PC-3 (cell line): ENCODE measurements at regions not wholly inside any gene's neighbourhood (a gene's known extent, or its start where the extent isn't known, plus 50 kb on each side); places are given as distances from the start of the nearest gene placed in this dataset.
A peak's percentile ranks its signal among the peaks of the same experiment; 100 is the strongest.

Source experiments
- ATAC-seq: fragments of 200-7000 bp; cut with Tn5 transposase; 2 replicates; pipeline ENCODE4 v1.9.1; 2020; ENCODE audit warnings: mild to moderate bottlenecking, moderate library complexity
- BruUV-seq: library from RNA; stranded (reverse); fragments of 400-500 nt; replicated peaks from 2 replicates; lab custom pipeline; 2021; lab: Mats Ljungman, UMichigan
- CTCF ChIA-PET: fragments of 300-600 bp; sonication (Branson Sonifier 250); formaldehyde crosslinking; loops from one replicate; lab custom pipeline; 2022; ENCODE audit warnings: antibody characterized with exemption; lab: Charles Lee
- POLR2A ChIA-PET: fragments of 300-600 bp; sonication (Branson Sonifier 250); formaldehyde crosslinking; loops from one replicate; lab custom pipeline; 2022; ENCODE audit warnings: antibody characterized with exemption; ENCODE audit not compliant: unreplicated experiment; lab: Charles Lee
- DNase-seq: peaks from one replicate; pipeline ENCODE4 v3.0.0-alpha.2; 2015
- H2AFZ ChIP-seq: fragments of 300-600 bp; sonication (generic); 2 replicates; pipeline ENCODE4 v1.6.0; 2016; ENCODE audit warnings: antibody characterized with exemption, low read length
- H3F3A ChIP-seq: fragments of 300-600 bp; sonication (generic); one replicate; pipeline ENCODE4 v1.6.0; 2017; ENCODE audit warnings: antibody characterized with exemption, low read length, control low read depth, mild to moderate bottlenecking; ENCODE audit not compliant: unreplicated experiment
- H3K27ac ChIP-seq: fragments of 300-600 bp; sonication (generic); 2 replicates; pipeline ENCODE4 v1.5.1; 2016; ENCODE audit warnings: mild to moderate bottlenecking, low read length
- H3K27me3 ChIP-seq: fragments of 300-600 bp; sonication (generic); 2 replicates; pipeline ENCODE4 v1.6.1; 2016; ENCODE audit warnings: low read length, mixed read lengths
- H3K36me3 ChIP-seq: fragments of 300-600 bp; sonication (generic); 2 replicates; pipeline ENCODE4 v1.6.1; 2016; ENCODE audit warnings: low read depth, mixed run types, low read length, mixed read lengths
- H3K4me1 ChIP-seq: fragments of 300-600 bp; sonication (generic); 2 replicates; pipeline ENCODE4 v1.5.1; 2016; ENCODE audit warnings: low read length; ENCODE audit not compliant: insufficient read depth
- H3K4me2 ChIP-seq: fragments of 300-600 bp; sonication (generic); 2 replicates; pipeline ENCODE4 v1.6.0; 2016; ENCODE audit warnings: low read length
- H3K4me3 ChIP-seq: fragments of 300-600 bp; sonication (generic); 2 replicates; pipeline ENCODE4 v1.5.1; 2016; ENCODE audit warnings: mild to moderate bottlenecking, low read length, mixed read lengths
- H3K79me2 ChIP-seq: fragments of 300-600 bp; sonication (generic); 2 replicates; pipeline ENCODE4 v1.6.1; 2017; ENCODE audit warnings: low read length, mixed read lengths
- H3K9ac ChIP-seq: fragments of 300-600 bp; sonication (generic); 2 replicates; pipeline ENCODE4 v1.6.0; 2016; ENCODE audit warnings: mild to moderate bottlenecking, low read length
- H3K9me2 ChIP-seq: fragments of 300-600 bp; sonication (generic); replicated peaks from 2 replicates; pipeline ENCODE4 v1.6.1; 2016; ENCODE audit warnings: mixed run types, low read length, mixed read lengths
- H3K9me3 ChIP-seq: fragments of 300-600 bp; sonication (generic); 2 replicates; pipeline ENCODE4 v1.6.1; 2016; ENCODE audit warnings: low read length, mixed read lengths
- H4K20me1 ChIP-seq: fragments of 300-600 bp; sonication (generic); 2 replicates; pipeline ENCODE4 v1.6.1; 2016; ENCODE audit warnings: low read length, mixed read lengths
- EZH2 ChIP-seq: fragments of 300-600 bp; sonication (generic); IDR thresholded peaks from one replicate; pipeline ENCODE4 v1.6.1; 2017; ENCODE audit warnings: antibody characterized with exemption, mild to moderate bottlenecking, low read length; ENCODE audit not compliant: unreplicated experiment
- EZH2phosphoT487 ChIP-seq: fragments of 300-600 bp; sonication (generic); IDR thresholded peaks from 2 replicates; pipeline ENCODE4 v1.6.1; 2018; ENCODE audit warnings: mild to moderate bottlenecking, antibody characterized with exemption, low read length, borderline replicate concordance
- intact Hi-C: fragments of 100-400 bp; cut with micrococcal nuclease; formaldehyde crosslinking; loops from 2 replicates; pipeline ENCODE4 v1.9.0; 2023
- TF ChIP-seq, protein P1 (sequence below): fragments of 300-600 bp; sonication (generic); conservative IDR thresholded peaks from 2 replicates; pipeline ENCODE4 v1.5.1; 2017; ENCODE audit warnings: antibody characterized with exemption, low read depth, mild to moderate bottlenecking, low read length

- Histone ChIP-seq H3F3A (peaks cover 4% of the 10 kb centered on the region), H3K79me2 (no peaks in the 10 kb centered on the region), H3K4me3 (no peak overlapping the region), H3K9me3 (no peaks in the 10 kb centered on the region), H3K36me3 (no peaks in the 10 kb centered on the region), H3K27ac (peak overlapping the region; percentile 90), H3K4me2 (peak overlapping the region; percentile 71), H3K9ac (peak overlapping the region; percentile 55; the same call in 1 of the 2 replicates), H2AFZ (no peak overlapping the region), H3K27me3 (no peaks in the 10 kb centered on the region), H3K4me1 (peaks cover 29% of the 10 kb centered on the region), H4K20me1 (no peaks in the 10 kb centered on the region), H3K9me2 (no peaks in the 10 kb centered on the region)
- intact Hi-C loops: no loop called here
- DNase-seq: peak; percentile 87
- POLR2A ChIA-PET: no interaction called here
- BruUV-seq: no TSS peak
- TF ChIP-seq EZH2phosphoT487 (no peak), EZH2 (no peak)
- TF ChIP-seq, protein P1, sequence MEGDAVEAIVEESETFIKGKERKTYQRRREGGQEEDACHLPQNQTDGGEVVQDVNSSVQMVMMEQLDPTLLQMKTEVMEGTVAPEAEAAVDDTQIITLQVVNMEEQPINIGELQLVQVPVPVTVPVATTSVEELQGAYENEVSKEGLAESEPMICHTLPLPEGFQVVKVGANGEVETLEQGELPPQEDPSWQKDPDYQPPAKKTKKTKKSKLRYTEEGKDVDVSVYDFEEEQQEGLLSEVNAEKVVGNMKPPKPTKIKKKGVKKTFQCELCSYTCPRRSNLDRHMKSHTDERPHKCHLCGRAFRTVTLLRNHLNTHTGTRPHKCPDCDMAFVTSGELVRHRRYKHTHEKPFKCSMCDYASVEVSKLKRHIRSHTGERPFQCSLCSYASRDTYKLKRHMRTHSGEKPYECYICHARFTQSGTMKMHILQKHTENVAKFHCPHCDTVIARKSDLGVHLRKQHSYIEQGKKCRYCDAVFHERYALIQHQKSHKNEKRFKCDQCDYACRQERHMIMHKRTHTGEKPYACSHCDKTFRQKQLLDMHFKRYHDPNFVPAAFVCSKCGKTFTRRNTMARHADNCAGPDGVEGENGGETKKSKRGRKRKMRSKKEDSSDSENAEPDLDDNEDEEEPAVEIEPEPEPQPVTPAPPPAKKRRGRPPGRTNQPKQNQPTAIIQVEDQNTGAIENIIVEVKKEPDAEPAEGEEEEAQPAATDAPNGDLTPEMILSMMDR: no peak
- CTCF ChIA-PET: no interaction called here
- peak; percentile 24 for ATAC-seq
Observed at GRCh38 chr5:62083661-62084060, 222.3 kb upstream of the KIF2A start.

DNA sequence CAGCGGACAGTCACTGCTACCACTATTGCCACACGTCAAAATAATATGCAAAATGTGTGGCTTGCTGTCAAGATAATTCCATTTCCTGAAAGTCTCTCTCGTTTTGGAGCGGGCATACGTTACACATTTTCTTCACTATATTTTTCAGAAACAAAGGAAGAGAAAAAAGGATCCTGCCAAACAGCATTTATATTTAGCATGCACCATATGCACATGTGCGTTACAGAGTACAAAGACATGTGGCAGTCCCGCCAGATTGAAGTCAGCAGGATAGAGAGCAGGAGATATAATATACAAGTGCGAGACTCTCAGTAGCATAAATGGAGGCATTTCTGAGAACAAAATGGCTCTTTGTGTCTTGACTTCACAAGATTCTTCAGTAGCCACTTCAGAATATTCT is 221.6 kb upstream of the KIF2A start:
- no peak overlapping the region for H3K4me3 ChIP-seq
- ChIA-PET CTCF (no interaction called here), POLR2A (no interaction called here)
- H3K4me2 ChIP-seq: no peak overlapping the region
- H3F3A ChIP-seq: peaks cover 4% of the 10 kb centered on the region
- no peaks in the 10 kb centered on the region for H3K79me2 ChIP-seq
- intact Hi-C loops: no loop called here
- H3K9me2 ChIP-seq: no peaks in the 10 kb centered on the region
- TF ChIP-seq, protein P1: no peak
- no peak for TF ChIP-seq EZH2phosphoT487
- TF ChIP-seq EZH2: no peak
- no peaks in the 10 kb centered on the region for H3K27me3 ChIP-seq
- H3K9ac ChIP-seq: no peak overlapping the region
- no peaks in the 10 kb centered on the region for H3K36me3 ChIP-seq
- H4K20me1 ChIP-seq: no peaks in the 10 kb centered on the region
- BruUV-seq: no TSS peak
- peak overlapping the region; percentile 68 for H3K27ac ChIP-seq
- H3K4me1 ChIP-seq: peaks cover 29% of the 10 kb centered on the region
- H3K9me3 ChIP-seq: no peaks in the 10 kb centered on the region
- no peak overlapping the region for H2AFZ ChIP-seq
- no peak for ATAC-seq
- no peak for DNase-seq

DNA sequence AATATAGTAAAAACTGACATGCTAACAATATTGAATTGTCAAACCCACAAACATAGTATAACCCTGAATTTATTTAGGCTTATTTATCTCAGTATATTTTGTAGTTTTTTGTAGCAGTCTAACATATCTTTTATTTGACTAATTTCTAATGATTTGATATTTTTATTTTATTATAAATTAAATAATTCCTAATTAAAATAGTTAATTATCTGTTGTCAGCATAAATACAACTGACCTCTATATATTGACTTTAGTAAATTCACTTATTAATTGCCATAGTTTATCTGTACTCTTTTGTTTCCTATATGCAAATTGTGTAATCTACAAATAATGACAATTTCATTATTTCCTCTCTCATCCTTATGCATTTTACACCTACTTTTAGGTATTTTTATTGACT is 215.1 kb upstream of the KIF2A start:
- POLR2A ChIA-PET: no interaction called here
- ATAC-seq: no peak
- no peak overlapping the region for H3K9ac ChIP-seq

More for the DNA sequence above, 215.1 kb upstream of the KIF2A start:
- Histone ChIP-seq H3K9me3 (no peaks in the 10 kb centered on the region), H4K20me1 (no peaks in the 10 kb centered on the region), H3K36me3 (no peaks in the 10 kb centered on the region), H3K27ac (no peak overlapping the region), H3K4me2 (no peak overlapping the region), H2AFZ (no peak overlapping the region), H3K79me2 (no peaks in the 10 kb centered on the region), H3K9me2 (no peaks in the 10 kb centered on the region), H3K27me3 (no peaks in the 10 kb centered on the region), H3K4me1 (no peaks in the 10 kb centered on the region), H3K4me3 (no peak overlapping the region), H3F3A (no peaks in the 10 kb centered on the region)
- no peak for TF ChIP-seq EZH2phosphoT487
- TF ChIP-seq, protein P1: no peak
- no peak for TF ChIP-seq EZH2
- no peak for DNase-seq
- no TSS peak for BruUV-seq
- CTCF ChIA-PET: no interaction called here
- intact Hi-C loops: no loop called here
